HG03342 (cell line): ENCODE measurements at regions not wholly inside any gene's neighbourhood (a gene's known extent, or its start where the extent isn't known, plus 50 kb on each side); places are given as distances from the start of the nearest gene placed in this dataset.
A peak's percentile ranks its signal among the peaks of the same experiment; 100 is the strongest.
"Not testable (repeated sequence)": the region's sequence is repeated elsewhere in the genome, so short reads cannot be mapped to it uniquely, and the experiment has no call there.

Experiments used
- ATAC-seq: cut with Tn5 transposase; IDR thresholded peaks from one replicate; pipeline ENCODE4 v1.9.1; 2021; ENCODE audit warnings: mild to moderate bottlenecking, moderate library complexity; ENCODE audit not compliant: unreplicated experiment

GRCh38 chr6:119444642-119445557, 95.3 kb upstream of the MAN1A1 start:
- peak; percentile 72 for ATAC-seq

- no peak for ATAC-seq
Measured at GRCh38 chr6:119443993-119444641, 94.6 kb upstream of the MAN1A1 start.

GRCh38 chr6:119442776-119443184, 93.2 kb upstream of the MAN1A1 start:
- ATAC-seq: peak; percentile 32

DNA sequence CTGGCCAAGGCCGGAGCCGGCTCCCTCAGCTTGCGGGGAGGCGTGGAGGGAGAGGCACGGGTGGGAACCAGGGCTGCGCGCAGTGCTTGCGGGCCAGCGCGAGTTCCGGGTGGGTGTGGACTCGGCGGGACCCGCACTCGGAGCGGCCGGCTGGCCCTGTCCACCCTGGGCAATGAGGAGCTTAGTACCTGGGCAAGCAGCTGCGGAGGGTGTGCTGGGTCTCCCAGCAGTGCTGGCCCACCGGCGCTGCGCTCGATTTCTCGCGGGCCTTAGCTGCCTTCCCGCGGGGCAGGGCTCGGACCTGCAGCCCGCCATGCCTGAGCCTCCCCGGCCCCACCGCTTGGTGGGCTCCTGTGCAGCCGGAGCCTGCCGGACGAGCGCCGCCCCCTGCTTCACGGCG, 91.4 kb upstream of the MAN1A1 start:
- no peak for ATAC-seq

- no peak for ATAC-seq
Measured at GRCh38 chr6:119436583-119436982, 87.0 kb upstream of the MAN1A1 start.

GRCh38 chr6:119431799-119432198, 82.2 kb upstream of the MAN1A1 start:
- ATAC-seq: no peak

- ATAC-seq: no peak
Measured at GRCh38 chr6:119430805-119431204, 81.2 kb upstream of the MAN1A1 start.

GRCh38 chr6:119428633-119429032, 79.1 kb upstream of the MAN1A1 start:
- no peak for ATAC-seq

DNA sequence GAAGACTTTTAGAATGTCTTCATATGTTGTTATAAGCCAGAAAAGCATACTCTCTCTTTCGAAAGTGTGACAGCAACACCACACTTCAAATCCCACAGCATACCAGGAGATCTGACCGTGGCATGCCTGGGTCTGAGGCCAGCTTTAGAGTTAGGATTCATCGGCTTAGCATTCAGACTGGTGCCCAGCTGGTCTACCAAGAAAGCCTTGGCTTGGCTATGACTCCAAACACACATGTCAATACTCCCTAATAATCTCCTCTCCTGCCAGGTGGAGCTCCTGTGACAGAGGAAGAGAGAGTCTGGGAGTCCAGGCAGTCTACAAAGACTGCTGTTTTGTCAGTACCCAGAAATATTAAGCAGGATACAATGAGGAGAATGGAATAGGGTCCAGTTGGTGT, 77.1 kb upstream of the MAN1A1 start:
- ATAC-seq: no peak

DNA sequence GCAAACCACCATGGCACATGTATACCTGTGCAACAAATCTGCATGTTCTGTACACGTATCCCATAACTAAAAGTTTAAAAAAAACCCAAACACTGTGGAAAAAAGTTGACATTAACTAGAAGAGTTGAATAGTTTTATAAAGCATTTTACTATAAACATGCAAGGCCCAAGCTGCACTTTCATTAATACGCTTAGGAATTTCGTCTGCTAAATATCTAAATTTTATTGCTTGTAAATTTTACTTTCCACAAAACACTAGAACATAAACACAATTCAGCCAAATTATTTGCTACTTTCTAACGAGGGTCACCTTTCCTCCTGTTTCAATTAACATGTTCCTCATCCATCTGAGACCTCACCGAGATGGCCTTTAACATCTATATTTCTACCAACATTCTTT, 74.4 kb upstream of the MAN1A1 start:
- no peak for ATAC-seq

GRCh38 chr6:119418084-119418483, 68.5 kb upstream of the MAN1A1 start:
- not testable (repeated sequence) for ATAC-seq

DNA sequence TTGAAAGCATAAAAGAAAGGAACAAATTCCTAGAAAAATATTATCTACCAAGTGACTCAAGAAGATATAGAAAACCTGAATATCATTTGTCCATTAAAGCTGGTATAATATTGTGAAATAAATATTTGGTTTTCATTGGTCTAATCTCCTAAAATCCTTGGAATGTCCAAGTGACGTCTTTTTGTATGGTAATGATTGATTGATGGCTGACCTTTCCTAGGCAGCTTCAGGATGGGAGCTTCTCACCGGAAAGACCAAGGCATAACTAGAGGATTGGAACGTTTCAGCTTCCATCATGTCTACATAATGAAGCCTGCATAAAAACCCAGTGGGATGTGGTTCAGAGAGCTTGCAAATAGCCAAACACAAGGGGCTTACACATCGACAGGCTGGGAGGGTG, 57.6 kb upstream of the MAN1A1 start:
- no peak for ATAC-seq

DNA sequence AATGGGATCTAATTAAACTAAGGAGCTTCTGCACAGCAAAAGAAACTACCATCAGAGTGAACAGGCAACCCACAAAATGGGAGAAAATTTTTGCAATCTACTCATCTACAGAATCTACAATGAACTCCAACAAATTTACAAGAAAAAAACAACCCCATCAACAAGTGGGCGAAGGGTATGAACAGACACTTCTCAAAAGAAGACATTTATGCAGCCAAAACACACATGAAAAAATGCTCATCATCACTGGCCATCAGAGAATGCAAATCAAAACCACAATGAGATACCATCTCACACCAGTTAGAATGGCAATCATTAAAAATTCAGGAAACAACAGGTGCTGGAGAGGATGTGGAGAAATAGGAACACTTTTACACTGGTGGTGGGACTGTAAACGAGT, 55.6 kb upstream of the MAN1A1 start:
- not testable (repeated sequence) for ATAC-seq
